ENCODE measurements at regions not wholly inside any gene's neighbourhood (a gene's known extent, or its start where the extent isn't known, plus 50 kb on each side); places are given as distances from the start of the nearest gene placed in this dataset.

- TF ChIP-seq, protein P1, sequence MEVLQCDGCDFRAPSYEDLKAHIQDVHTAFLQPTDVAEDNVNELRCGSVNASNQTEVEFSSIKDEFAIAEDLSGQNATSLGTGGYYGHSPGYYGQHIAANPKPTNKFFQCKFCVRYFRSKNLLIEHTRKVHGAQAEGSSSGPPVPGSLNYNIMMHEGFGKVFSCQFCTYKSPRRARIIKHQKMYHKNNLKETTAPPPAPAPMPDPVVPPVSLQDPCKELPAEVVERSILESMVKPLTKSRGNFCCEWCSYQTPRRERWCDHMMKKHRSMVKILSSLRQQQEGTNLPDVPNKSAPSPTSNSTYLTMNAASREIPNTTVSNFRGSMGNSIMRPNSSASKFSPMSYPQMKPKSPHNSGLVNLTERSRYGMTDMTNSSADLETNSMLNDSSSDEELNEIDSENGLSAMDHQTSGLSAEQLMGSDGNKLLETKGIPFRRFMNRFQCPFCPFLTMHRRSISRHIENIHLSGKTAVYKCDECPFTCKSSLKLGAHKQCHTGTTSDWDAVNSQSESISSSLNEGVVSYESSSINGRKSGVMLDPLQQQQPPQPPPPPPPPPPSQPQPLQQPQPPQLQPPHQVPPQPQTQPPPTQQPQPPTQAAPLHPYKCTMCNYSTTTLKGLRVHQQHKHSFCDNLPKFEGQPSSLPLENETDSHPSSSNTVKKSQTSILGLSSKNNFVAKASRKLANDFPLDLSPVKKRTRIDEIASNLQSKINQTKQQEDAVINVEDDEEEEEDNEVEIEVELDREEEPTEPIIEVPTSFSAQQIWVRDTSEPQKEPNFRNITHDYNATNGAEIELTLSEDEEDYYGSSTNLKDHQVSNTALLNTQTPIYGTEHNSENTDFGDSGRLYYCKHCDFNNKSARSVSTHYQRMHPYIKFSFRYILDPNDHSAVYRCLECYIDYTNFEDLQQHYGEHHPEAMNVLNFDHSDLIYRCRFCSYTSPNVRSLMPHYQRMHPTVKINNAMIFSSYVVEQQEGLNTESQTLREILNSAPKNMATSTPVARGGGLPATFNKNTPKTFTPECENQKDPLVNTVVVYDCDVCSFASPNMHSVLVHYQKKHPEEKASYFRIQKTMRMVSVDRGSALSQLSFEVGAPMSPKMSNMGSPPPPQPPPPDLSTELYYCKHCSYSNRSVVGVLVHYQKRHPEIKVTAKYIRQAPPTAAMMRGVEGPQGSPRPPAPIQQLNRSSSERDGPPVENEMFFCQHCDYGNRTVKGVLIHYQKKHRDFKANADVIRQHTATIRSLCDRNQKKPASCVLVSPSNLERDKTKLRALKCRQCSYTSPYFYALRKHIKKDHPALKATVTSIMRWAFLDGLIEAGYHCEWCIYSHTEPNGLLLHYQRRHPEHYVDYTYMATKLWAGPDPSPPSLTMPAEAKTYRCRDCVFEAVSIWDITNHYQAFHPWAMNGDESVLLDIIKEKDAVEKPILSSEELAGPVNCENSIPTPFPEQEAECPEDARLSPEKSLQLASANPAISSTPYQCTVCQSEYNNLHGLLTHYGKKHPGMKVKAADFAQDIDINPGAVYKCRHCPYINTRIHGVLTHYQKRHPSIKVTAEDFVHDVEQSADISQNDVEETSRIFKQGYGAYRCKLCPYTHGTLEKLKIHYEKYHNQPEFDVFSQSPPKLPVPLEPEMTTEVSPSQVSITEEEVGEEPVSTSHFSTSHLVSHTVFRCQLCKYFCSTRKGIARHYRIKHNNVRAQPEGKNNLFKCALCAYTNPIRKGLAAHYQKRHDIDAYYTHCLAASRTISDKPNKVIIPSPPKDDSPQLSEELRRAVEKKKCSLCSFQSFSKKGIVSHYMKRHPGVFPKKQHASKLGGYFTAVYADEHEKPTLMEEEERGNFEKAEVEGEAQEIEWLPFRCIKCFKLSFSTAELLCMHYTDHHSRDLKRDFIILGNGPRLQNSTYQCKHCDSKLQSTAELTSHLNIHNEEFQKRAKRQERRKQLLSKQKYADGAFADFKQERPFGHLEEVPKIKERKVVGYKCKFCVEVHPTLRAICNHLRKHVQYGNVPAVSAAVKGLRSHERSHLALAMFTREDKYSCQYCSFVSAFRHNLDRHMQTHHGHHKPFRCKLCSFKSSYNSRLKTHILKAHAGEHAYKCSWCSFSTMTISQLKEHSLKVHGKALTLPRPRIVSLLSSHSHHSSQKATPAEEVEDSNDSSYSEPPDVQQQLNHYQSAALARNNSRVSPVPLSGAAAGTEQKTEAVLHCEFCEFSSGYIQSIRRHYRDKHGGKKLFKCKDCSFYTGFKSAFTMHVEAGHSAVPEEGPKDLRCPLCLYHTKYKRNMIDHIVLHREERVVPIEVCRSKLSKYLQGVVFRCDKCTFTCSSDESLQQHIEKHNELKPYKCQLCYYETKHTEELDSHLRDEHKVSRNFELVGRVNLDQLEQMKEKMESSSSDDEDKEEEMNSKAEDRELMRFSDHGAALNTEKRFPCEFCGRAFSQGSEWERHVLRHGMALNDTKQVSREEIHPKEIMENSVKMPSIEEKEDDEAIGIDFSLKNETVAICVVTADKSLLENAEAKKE (CRISPR knock-in tag; IDR thresholded peaks at IDR 0.05): no peak
- TF ChIP-seq EZH2phosphoT487 (IDR thresholded peaks at IDR 0.05; ENCODE audit: unreplicated experiment) (no peak), EZH2 (IDR thresholded peaks at IDR 0.05; ENCODE audit: low read depth, unreplicated experiment) (no peak), ZNF331 (CRISPR knock-in tag; IDR thresholded peaks at IDR 0.05; ENCODE audit: low read depth) (no peak)
- TF ChIP-seq, protein P2, sequence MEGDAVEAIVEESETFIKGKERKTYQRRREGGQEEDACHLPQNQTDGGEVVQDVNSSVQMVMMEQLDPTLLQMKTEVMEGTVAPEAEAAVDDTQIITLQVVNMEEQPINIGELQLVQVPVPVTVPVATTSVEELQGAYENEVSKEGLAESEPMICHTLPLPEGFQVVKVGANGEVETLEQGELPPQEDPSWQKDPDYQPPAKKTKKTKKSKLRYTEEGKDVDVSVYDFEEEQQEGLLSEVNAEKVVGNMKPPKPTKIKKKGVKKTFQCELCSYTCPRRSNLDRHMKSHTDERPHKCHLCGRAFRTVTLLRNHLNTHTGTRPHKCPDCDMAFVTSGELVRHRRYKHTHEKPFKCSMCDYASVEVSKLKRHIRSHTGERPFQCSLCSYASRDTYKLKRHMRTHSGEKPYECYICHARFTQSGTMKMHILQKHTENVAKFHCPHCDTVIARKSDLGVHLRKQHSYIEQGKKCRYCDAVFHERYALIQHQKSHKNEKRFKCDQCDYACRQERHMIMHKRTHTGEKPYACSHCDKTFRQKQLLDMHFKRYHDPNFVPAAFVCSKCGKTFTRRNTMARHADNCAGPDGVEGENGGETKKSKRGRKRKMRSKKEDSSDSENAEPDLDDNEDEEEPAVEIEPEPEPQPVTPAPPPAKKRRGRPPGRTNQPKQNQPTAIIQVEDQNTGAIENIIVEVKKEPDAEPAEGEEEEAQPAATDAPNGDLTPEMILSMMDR (conservative IDR thresholded peaks at IDR 0.05; ENCODE audit: low read depth in 2 of 2): no peak
Measured at GRCh38 chr15:95329362-95329761, 1001.1 kb upstream of the NR2F2 start (continued).

DNA sequence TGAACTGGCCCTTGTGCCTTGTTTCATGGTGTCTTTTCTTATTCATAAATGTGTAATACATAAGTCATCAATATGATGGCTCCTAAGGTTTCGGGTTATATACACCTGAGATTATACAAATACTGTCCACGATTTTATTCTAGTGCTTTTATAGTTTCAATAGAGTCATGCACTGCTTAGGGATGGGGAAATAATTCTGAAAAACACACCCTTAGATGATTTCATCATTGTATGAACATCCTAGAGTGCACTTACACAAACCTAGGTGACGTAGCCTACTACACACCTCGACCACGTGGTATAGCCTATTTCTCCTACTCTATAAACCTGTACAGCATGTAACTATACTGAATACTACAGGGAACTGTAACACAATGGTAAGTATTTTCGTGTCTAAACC is 988.8 kb upstream of the NR2F2 start:
- H2AFZ ChIP-seq: no peak overlapping the region
- H3K27me3 ChIP-seq (ENCODE audit: insufficient read depth): no peaks in the 10 kb centered on the region
- H3K36me3 ChIP-seq (ENCODE audit: insufficient read depth): no peaks in the 10 kb centered on the region
- Mint-ChIP-seq H3K27me3 (ENCODE audit: insufficient read depth, low read depth, poor library complexity) (no peaks in the 10 kb centered on the region), H3K9me3 (no peaks in the 10 kb centered on the region), H3K4me3 (no peak overlapping the region), H3K27ac (no peak overlapping the region), H3K36me3 (ENCODE audit: low read depth) (no peaks in the 10 kb centered on the region), H3K4me1 (no peaks in the 10 kb centered on the region)
- no peaks in the 10 kb centered on the region for H3K4me1 ChIP-seq (ENCODE audit: insufficient read depth)
- H3K4me3 ChIP-seq: no peak overlapping the region
- no peaks in the 10 kb centered on the region for H3K79me2 ChIP-seq (replicated peaks; ENCODE audit: insufficient read depth)
- DNase-seq (ENCODE audit: low spot score): no peak
- H3K27ac ChIP-seq (ENCODE audit: low read depth): no peak overlapping the region
- no peaks in the 10 kb centered on the region for H4K20me1 ChIP-seq (replicated peaks; ENCODE audit: insufficient read depth)
- H3F3A ChIP-seq (replicated peaks; ENCODE audit: low read depth): no peaks in the 10 kb centered on the region
- no peak for ATAC-seq
- H3K9me2 ChIP-seq (ENCODE audit: insufficient read depth): no peaks in the 10 kb centered on the region
- no peak overlapping the region for H3K4me2 ChIP-seq
- TF ChIP-seq POLR2AphosphoS5 (IDR thresholded peaks at IDR 0.05; ENCODE audit: low read depth) (no peak), ZNF114 (CRISPR knock-in tag; IDR thresholded peaks at IDR 0.05) (no peak), NANOG (IDR thresholded peaks at IDR 0.05; ENCODE audit: borderline replicate concordance) (no peak), EZH2 (IDR thresholded peaks at IDR 0.05; ENCODE audit: low read depth, unreplicated experiment) (no peak), ZNF331 (CRISPR knock-in tag; IDR thresholded peaks at IDR 0.05; ENCODE audit: low read depth) (no peak), REST (IDR thresholded peaks at IDR 0.05; ENCODE audit: unreplicated experiment) (no peak)
- TF ChIP-seq, protein P2 (conservative IDR thresholded peaks at IDR 0.05; ENCODE audit: low read depth in 2 of 2): no peak
- TF ChIP-seq, protein P3, sequence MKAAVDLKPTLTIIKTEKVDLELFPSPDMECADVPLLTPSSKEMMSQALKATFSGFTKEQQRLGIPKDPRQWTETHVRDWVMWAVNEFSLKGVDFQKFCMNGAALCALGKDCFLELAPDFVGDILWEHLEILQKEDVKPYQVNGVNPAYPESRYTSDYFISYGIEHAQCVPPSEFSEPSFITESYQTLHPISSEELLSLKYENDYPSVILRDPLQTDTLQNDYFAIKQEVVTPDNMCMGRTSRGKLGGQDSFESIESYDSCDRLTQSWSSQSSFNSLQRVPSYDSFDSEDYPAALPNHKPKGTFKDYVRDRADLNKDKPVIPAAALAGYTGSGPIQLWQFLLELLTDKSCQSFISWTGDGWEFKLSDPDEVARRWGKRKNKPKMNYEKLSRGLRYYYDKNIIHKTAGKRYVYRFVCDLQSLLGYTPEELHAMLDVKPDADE (IDR thresholded peaks at IDR 0.05): no peak
